HepG2 (cell line): ENCODE measurements at regions not wholly inside any gene's neighbourhood (a gene's known extent, or its start where the extent isn't known, plus 50 kb on each side); places are given as distances from the start of the nearest gene placed in this dataset.

ENCODE experiments used
- ATAC-seq: fragments of 200-7000 bp; cut with Tn5 transposase; 3 replicates; pipeline ENCODE4 v1.9.1; 2020; ENCODE audit warnings: mild to moderate bottlenecking, moderate library complexity
- BruUV-seq: library from RNA; stranded (reverse); fragments of 400-500 nt; replicated peaks from 2 replicates; lab custom pipeline; 2021; lab: Mats Ljungman, UMichigan
- CTCF ChIA-PET: fragments of 300-600 bp; formaldehyde crosslinking; extraction: SDS; loops from one replicate; lab custom pipeline; 2021; ENCODE audit warnings: low total read pairs, inconsistent platforms, low intra/inter-chr PET ratio; lab: Yijun Ruan, JAX
- POLR2A ChIA-PET: fragments of 350-600 bp; sonication (Branson Sonifier 250); formaldehyde crosslinking; loops from one replicate; lab custom pipeline; 2020; ENCODE audit warnings: antibody characterized with exemption, inconsistent platforms; lab: Yijun Ruan, JAX
- DNase-seq: peaks from one replicate; pipeline ENCODE4 v3.0.0-alpha.2; 2015; ENCODE audit warnings: low spot score
- FAIRE-seq: peaks from 3 replicates; lab custom pipeline; 2011; peaks lifted over from hg19 to GRCh38; lab: Jason Lieb, UNC
- H2AFZ ChIP-seq: one replicate; pipeline ENCODE4 v1.6.1; 2011; ENCODE audit warnings: low read length, inconsistent platforms
- H3K27ac ChIP-seq: fragments of 300-600 bp; 3 replicates; pipeline ENCODE4 v1.8.0; 2011; ENCODE audit warnings: mixed run types, mild to moderate bottlenecking, mixed read lengths, low read length, inconsistent platforms; ENCODE audit not compliant: insufficient read depth; ENCODE audit errors: extremely low read length
- H3K27me3 ChIP-seq, 2 experiments: fragments of 200-600 bp in 1 of 2; 2 replicates in 1 of 2; 3 replicates in 1 of 2; pipeline versions ENCODE4 v1.6.0 to v1.8.0; 2011; ENCODE audit warnings: low read length in 2 of 2, mild to moderate bottlenecking in 2 of 2, moderate library complexity in 2 of 2, inconsistent platforms in 1 of 2; ENCODE audit not compliant: insufficient read depth in 2 of 2, control insufficient read depth in 1 of 2
- H3K36me3 ChIP-seq, 2 experiments: fragments of 200-600 bp in 1 of 2; replicated peaks in 1 of 2; 2 replicates in 1 of 2; 3 replicates in 1 of 2; pipeline versions ENCODE4 v1.5.1 to v1.8.0; 2011; ENCODE audit warnings: low read length in 2 of 2, inconsistent platforms in 1 of 2; ENCODE audit not compliant: insufficient read depth in 2 of 2, control insufficient read depth in 1 of 2
- H3K4me1 ChIP-seq: 2 replicates; pipeline ENCODE4 v1.5.1; 2012; ENCODE audit warnings: low read length, inconsistent platforms; ENCODE audit not compliant: insufficient read depth
- H3K4me2 ChIP-seq: 2 replicates; pipeline ENCODE4 v1.6.0; 2011; ENCODE audit warnings: low read depth, low read length, inconsistent platforms
- H3K4me3 ChIP-seq, 3 experiments: fragments of 200-600 bp in 1 of 3; sonication (generic), shearing (Covaris generic) in 1 of 3; replicated peaks in 1 of 3; 2 replicates each; pipeline ENCODE4 v1.5.1; 2011 to 2016; ENCODE audit warnings: low read length in 3 of 3, inconsistent platforms in 2 of 3, low read depth in 2 of 3, mild to moderate bottlenecking in 2 of 3, control low read depth in 1 of 3, mixed read lengths in 1 of 3; ENCODE audit not compliant: insufficient read depth in 1 of 3
- H3K79me2 ChIP-seq: one replicate; pipeline ENCODE4 v1.6.1; 2011; ENCODE audit warnings: low read length, inconsistent platforms; ENCODE audit not compliant: insufficient read depth
- H3K9ac ChIP-seq: 2 replicates; pipeline ENCODE4 v1.6.0; 2011; ENCODE audit warnings: mild to moderate bottlenecking, low read depth, low read length, inconsistent platforms; ENCODE audit not compliant: insufficient read depth
- H3K9me3 ChIP-seq: 2 replicates; pipeline ENCODE4 v1.5.1; 2012; ENCODE audit warnings: mild to moderate bottlenecking, low read length
- H4K20me1 ChIP-seq: 2 replicates; pipeline ENCODE4 v1.6.0; 2011; ENCODE audit warnings: inconsistent platforms, mild to moderate bottlenecking, low read length, moderate library complexity; ENCODE audit not compliant: insufficient read depth
- MAZ ChIP-seq, 2 experiments: sonication (generic) in 1 of 2; formaldehyde crosslinking in 1 of 2; IDR thresholded peaks; 2 replicates each; pipeline versions ENCODE4 v1.5.0 to v1.6.1; 2012 to 2020; ENCODE audit warnings: low read depth in 2 of 2, mild to moderate bottlenecking in 2 of 2, borderline replicate concordance in 1 of 2, improper control_type of control experiment in 1 of 2, low read length in 1 of 2, missing genetic modification reagents in 1 of 2, moderate library complexity in 1 of 2
- PAXIP1 ChIP-seq: sonication (generic); formaldehyde crosslinking; conservative IDR thresholded peaks from 2 replicates; pipeline ENCODE4 v1.4.0; 2020; ENCODE audit warnings: mild to moderate bottlenecking, missing genetic modification reagents, moderate library complexity
- ZNF282 ChIP-seq: fragments of 450-650 bp; IDR thresholded peaks from 2 replicates; pipeline ENCODE4 v1.6.1; 2018; ENCODE audit not compliant: partially characterized antibody
- WGBS: methylation state at CpG from one replicate; pipeline ENCODE4 v1.1.6; 2017; ENCODE audit warnings: low lambda C conversion rate; 5-methylcytosine and 5-hydroxymethylcytosine counted together
- in situ Hi-C: cut with HindIII; loops from 2 replicates; pipeline ENCODE4 v1.10.0; 2017; ENCODE audit warnings: low pct_unique_long_range_greater_than_20kb; ENCODE audit not compliant: extremely low pct_ligation_motif_present
- intact Hi-C: fragments of 100-400 bp; cut with micrococcal nuclease; formaldehyde crosslinking; loops from one replicate; pipeline ENCODE4 v1.10.0; 2022; ENCODE audit not compliant: unreplicated experiment

GRCh38 chr10:76769582-76769981, 868.0 kb downstream of the KCNMA1 start (continued):
- no peak for TF ChIP-seq PAXIP1 (CRISPR knock-in tag)

GRCh38 chr10:76769161-76769560, 868.4 kb downstream of the KCNMA1 start:
- intact Hi-C loops: loop anchor here (10.0 kb wide), 1 partner anchor 1414 kb away; no protein-coding TSS in a partner anchor
- Histone ChIP-seq H2AFZ (no peak overlapping the region), H3K27me3 (peaks cover 0 to 3% of the 10 kb centered on the region in 2 experiments; a peak in 1 of 5 replicates), H3K79me2 (no peaks in the 10 kb centered on the region), H3K9ac (no peak overlapping the region), H4K20me1 (no peaks in the 10 kb centered on the region), H3K4me1 (no peaks in the 10 kb centered on the region), H3K36me3 (no peaks in the 10 kb centered on the region), H3K27ac (no peak overlapping the region), H3K4me3 (no peak overlapping the region), H3K9me3 (no peaks in the 10 kb centered on the region), H3K4me2 (no peak overlapping the region)
- FAIRE-seq: no peak
- BruUV-seq: no TSS peak
- no peak for ATAC-seq
- in situ Hi-C loops: no loop called here
- CTCF ChIA-PET: no interaction called here
- TF ChIP-seq PAXIP1 (CRISPR knock-in tag) (no peak), MAZ (IDR thresholded peaks at IDR 0.05; ENCODE audit: borderline replicate concordance, low read depth, low read length) (no peak), MAZ (CRISPR knock-in tag; IDR thresholded peaks at IDR 0.05; ENCODE audit: low read depth) (no peak), ZNF282 (no peak)
- WGBS: 3% methylated on average over 2 of the region's 2 CpGs
- DNase-seq: no peak
- POLR2A ChIA-PET: no interaction called here
